MCF 10A (cell line): ENCODE measurements at regions not wholly inside any gene's neighbourhood (a gene's known extent, or its start where the extent isn't known, plus 50 kb on each side); places are given as distances from the start of the nearest gene placed in this dataset.
"Not testable (repeated sequence)": the region's sequence is repeated elsewhere in the genome, so short reads cannot be mapped to it uniquely, and the experiment has no call there.

Experiments
- BruUV-seq: library from RNA; stranded (reverse); fragments of 400-500 nt; replicated peaks from 2 replicates; lab custom pipeline; 2021; lab: Mats Ljungman, UMichigan
- CTCF ChIA-PET: fragments of 300-600 bp; sonication (Branson Sonifier 250); formaldehyde crosslinking; extraction: SDS; loops from one replicate; lab custom pipeline; 2021; ENCODE audit warnings: antibody characterized with exemption, inconsistent platforms; lab: Yijun Ruan, JAX
- POLR2A ChIA-PET: fragments of 300-600, 350-650 bp; sonication (Branson Sonifier 250); formaldehyde crosslinking; extraction: SDS; loops from one replicate; lab custom pipeline; 2020; ENCODE audit warnings: antibody characterized with exemption, inconsistent platforms; lab: Yijun Ruan, JAX
- DNase-seq: peaks from one replicate; pipeline ENCODE4 v3.0.0-alpha.2; 2018; ENCODE audit not compliant: unreplicated experiment
- H3K27ac Mint-ChIP-seq: one replicate; pipeline ENCODE4 v1.8.0; 2022; ENCODE audit warnings: mild to moderate bottlenecking, low read depth, mixed read lengths; ENCODE audit not compliant: unreplicated experiment
- H3K27me3 Mint-ChIP-seq: one replicate; pipeline ENCODE4 v1.8.0; 2022; ENCODE audit warnings: mixed read lengths; ENCODE audit not compliant: insufficient read depth, unreplicated experiment
- H3K36me3 Mint-ChIP-seq: one replicate; pipeline ENCODE4 v1.8.0; 2022; ENCODE audit warnings: mild to moderate bottlenecking, moderate library complexity, mixed read lengths; ENCODE audit not compliant: insufficient read depth, unreplicated experiment
- H3K4me1 Mint-ChIP-seq: one replicate; pipeline ENCODE4 v1.8.0; 2022; ENCODE audit warnings: mixed read lengths; ENCODE audit not compliant: insufficient read depth, unreplicated experiment
- H3K4me3 Mint-ChIP-seq: one replicate; pipeline ENCODE4 v1.8.0; 2022; ENCODE audit warnings: mild to moderate bottlenecking, moderate library complexity, mixed read lengths; ENCODE audit not compliant: unreplicated experiment
- H3K9me3 Mint-ChIP-seq: one replicate; pipeline ENCODE4 v1.8.0; 2022; ENCODE audit warnings: mixed read lengths; ENCODE audit not compliant: unreplicated experiment
- CTCF ChIP-seq: fragments of 200-600 bp; IDR thresholded peaks from one replicate; pipeline ENCODE4 v1.8.0; 2022; ENCODE audit warnings: antibody characterized with exemption, mild to moderate bottlenecking; ENCODE audit not compliant: unreplicated experiment
- intact Hi-C: fragments of 100-400 bp; cut with micrococcal nuclease; formaldehyde crosslinking; loops from 2 replicates; pipeline ENCODE4 v1.14.1; 2022

GRCh38 chr3:107461721-107462120 is 61.0 kb upstream of the BBX start:
- no peaks in the 10 kb centered on the region for H3K36me3 Mint-ChIP-seq
- intact Hi-C loops, result no loop called here
- POLR2A ChIA-PET, result no interaction called here
- no peak overlapping the region for H3K27ac Mint-ChIP-seq
- H3K4me3 Mint-ChIP-seq, result no peak overlapping the region
- CTCF ChIA-PET, result interaction anchor here (0.7 to 2.3 kb wide), 4 partner anchors 27 to 255 kb away, joined by 3 to 5 read pairs (median 4); no protein-coding TSS in a partner anchor
- H3K9me3 Mint-ChIP-seq, result no peaks in the 10 kb centered on the region
- peaks cover 6% of the 10 kb centered on the region for H3K4me1 Mint-ChIP-seq
- no TSS peak for BruUV-seq
- no peak for DNase-seq
- TF ChIP-seq CTCF, result no peak
- no peaks in the 10 kb centered on the region for H3K27me3 Mint-ChIP-seq

GRCh38 chr3:107464037-107464436 is 58.7 kb upstream of the BBX start:
- H3K27ac Mint-ChIP-seq, result no peak overlapping the region

GRCh38 chr3:107465064-107465631 is 57.6 kb upstream of the BBX start:
- Mint-ChIP-seq H3K36me3 (no peaks in the 10 kb centered on the region), H3K4me3 (no peak overlapping the region), H3K27me3 (no peaks in the 10 kb centered on the region), H3K27ac (no peak overlapping the region), H3K9me3 (no peaks in the 10 kb centered on the region), H3K4me1 (no peaks in the 10 kb centered on the region)
- POLR2A ChIA-PET, result no interaction called here
- CTCF ChIA-PET, result no interaction called here
- no peak for TF ChIP-seq CTCF
- no peak for DNase-seq
- BruUV-seq, result no TSS peak
- intact Hi-C loops, result no loop called here

More at GRCh38 chr3:107464037-107464436, 58.7 kb upstream of the BBX start:
- Mint-ChIP-seq H3K36me3 (no peaks in the 10 kb centered on the region), H3K9me3 (no peaks in the 10 kb centered on the region), H3K27me3 (no peaks in the 10 kb centered on the region), H3K4me1 (peaks cover under 1% of the 10 kb centered on the region), H3K4me3 (no peak overlapping the region)
- POLR2A ChIA-PET, result no interaction called here
- intact Hi-C loops, result no loop called here
- no peak for DNase-seq
- CTCF ChIA-PET, result no interaction called here
- BruUV-seq, result no TSS peak
- TF ChIP-seq CTCF, result no peak

GRCh38 chr3:107468782-107469181 is 54.0 kb upstream of the BBX start:
- POLR2A ChIA-PET, result interaction anchor here (0.6 kb wide), 1 partner anchor 168 kb away, joined by 3 read pairs; no protein-coding TSS in a partner anchor
- BruUV-seq, result no TSS peak

GRCh38 chr3:107470496-107470895 is 52.3 kb upstream of the BBX start:
- H3K27me3 Mint-ChIP-seq, intact Hi-C loops, H3K4me1 Mint-ChIP-seq, H3K36me3 Mint-ChIP-seq, DNase-seq, POLR2A ChIA-PET, BruUV-seq, H3K27ac Mint-ChIP-seq, H3K9me3 Mint-ChIP-seq, H3K4me3 Mint-ChIP-seq: not testable (repeated sequence)
- CTCF ChIA-PET, result interaction anchor here (0.8 kb wide), 1 partner anchor 11 kb away, joined by 3 read pairs; no protein-coding TSS in a partner anchor

More at GRCh38 chr3:107468782-107469181, 54.0 kb upstream of the BBX start:
- H3K4me3 Mint-ChIP-seq, result no peak overlapping the region
- no peaks in the 10 kb centered on the region for H3K36me3 Mint-ChIP-seq
- TF ChIP-seq CTCF, result no peak
- intact Hi-C loops, result no loop called here
- H3K27ac Mint-ChIP-seq, result no peak overlapping the region
- CTCF ChIA-PET, result no interaction called here
- peaks cover 8% of the 10 kb centered on the region for H3K9me3 Mint-ChIP-seq
- no peaks in the 10 kb centered on the region for H3K27me3 Mint-ChIP-seq
- no peaks in the 10 kb centered on the region for H3K4me1 Mint-ChIP-seq
- DNase-seq, result no peak
